Cardiac fibroblast (primary cell): ENCODE measurements at regions not wholly inside any gene's neighbourhood (a gene's known extent, or its start where the extent isn't known, plus 50 kb on each side); places are given as distances from the start of the nearest gene placed in this dataset.

Experiments
- DNase-seq, 2 donors: peaks; one replicate each; pipeline versions ENCODE4 v3.0.0 to v3.0.0-alpha.2; 2010; ENCODE audit warnings: low read depth in 2 of 2
- H3K4me3 ChIP-seq, 2 donors: replicated peaks in 1 of 2; 1 replicate in 1 of 2; 2 replicates in 1 of 2; pipeline ENCODE4 v1.5.1; 2011; ENCODE audit warnings: low read depth in 2 of 2, low read length in 2 of 2, mild to moderate bottlenecking in 2 of 2, moderate library complexity in 1 of 2
- TF ChIP-seq, protein P1 (sequence below): IDR thresholded peaks from one replicate; pipeline ENCODE4 v1.5.1; 2011; ENCODE audit warnings: low read depth, mild to moderate bottlenecking, low read length, inconsistent platforms

DNA sequence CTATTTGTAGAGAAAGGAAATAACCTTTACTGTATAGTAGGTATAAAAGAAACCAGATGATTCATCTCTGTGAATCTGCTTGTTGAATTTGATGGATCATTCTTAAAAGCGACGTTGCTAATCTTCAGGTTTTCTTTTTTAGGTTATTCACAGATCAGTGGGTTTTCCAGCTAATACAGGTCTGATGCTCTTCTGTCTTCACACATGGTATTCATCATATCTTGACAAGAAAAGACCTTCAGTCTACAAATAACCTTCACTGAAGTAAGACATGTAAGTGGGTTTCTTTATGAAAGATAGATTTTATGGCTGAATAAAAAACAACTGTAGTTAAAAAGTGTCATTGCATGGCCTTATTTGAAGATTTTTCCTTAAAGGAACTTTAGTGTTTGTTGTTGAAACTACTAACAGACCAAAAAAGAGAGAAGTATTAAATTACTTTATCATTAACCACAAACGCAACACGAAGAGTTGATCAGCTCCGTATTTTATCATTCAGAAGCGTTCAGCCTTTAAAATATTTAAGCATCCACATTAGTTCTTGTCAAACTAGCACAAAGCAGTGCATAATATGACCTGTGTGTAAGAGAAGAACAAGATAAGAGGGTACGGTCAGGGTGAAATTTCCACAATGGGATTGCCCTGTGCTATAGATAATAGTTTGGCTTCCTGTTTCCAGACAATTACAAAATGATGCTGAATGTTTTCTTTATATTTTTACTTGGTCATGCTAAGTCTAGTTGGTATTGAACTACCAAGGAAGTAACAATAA, 299.5 kb downstream of the MZT1 start:
- DNase-seq: no peak
- H3K4me3 ChIP-seq: no peak overlapping the region
- TF ChIP-seq, protein P1, sequence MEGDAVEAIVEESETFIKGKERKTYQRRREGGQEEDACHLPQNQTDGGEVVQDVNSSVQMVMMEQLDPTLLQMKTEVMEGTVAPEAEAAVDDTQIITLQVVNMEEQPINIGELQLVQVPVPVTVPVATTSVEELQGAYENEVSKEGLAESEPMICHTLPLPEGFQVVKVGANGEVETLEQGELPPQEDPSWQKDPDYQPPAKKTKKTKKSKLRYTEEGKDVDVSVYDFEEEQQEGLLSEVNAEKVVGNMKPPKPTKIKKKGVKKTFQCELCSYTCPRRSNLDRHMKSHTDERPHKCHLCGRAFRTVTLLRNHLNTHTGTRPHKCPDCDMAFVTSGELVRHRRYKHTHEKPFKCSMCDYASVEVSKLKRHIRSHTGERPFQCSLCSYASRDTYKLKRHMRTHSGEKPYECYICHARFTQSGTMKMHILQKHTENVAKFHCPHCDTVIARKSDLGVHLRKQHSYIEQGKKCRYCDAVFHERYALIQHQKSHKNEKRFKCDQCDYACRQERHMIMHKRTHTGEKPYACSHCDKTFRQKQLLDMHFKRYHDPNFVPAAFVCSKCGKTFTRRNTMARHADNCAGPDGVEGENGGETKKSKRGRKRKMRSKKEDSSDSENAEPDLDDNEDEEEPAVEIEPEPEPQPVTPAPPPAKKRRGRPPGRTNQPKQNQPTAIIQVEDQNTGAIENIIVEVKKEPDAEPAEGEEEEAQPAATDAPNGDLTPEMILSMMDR: no peak

DNA sequence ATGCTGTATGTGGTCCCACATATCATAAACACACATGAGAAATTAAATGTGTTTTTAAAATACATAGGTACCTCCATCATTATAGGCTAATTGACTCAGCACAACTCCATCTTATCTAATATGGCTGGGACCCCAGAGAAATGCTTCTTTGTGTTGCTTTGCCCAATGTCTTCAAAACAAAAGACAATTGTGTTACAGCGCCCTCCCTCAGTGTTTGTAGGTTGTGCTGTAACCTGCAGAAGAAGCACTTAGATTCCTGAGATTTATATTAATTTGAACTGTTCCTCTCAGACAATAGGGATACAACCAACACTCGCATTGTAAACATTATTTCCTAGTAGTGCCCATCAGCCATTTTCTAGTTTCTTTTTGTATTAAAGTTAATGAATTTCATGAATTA, 303.4 kb downstream of the MZT1 start:
- TF ChIP-seq, protein P1: no peak
- H3K4me3 ChIP-seq: no peak overlapping the region
- DNase-seq: no peak

DNA sequence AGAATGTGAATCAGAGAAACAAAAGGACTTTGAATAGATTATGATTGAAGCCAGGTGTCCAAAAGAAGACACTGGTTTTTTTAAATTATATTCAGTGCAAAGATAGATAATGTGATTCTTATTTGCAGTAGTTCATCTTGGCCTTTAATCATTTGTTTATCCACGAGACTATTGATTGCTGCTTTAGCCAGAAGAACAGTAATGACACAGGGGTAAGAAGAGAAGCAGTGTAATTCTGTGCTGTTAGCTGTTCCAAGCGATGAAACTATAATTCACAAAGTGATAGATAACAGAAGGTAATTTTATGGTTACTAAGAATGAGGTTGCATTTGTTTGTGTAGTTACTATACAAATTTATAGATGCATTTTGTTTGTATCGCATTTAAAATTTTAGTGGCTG, 311.6 kb downstream of the MZT1 start:
- TF ChIP-seq, protein P1: no peak
- no peak overlapping the region for H3K4me3 ChIP-seq
- DNase-seq: no peak

GRCh38 chr13:72412481-72412880, 314.9 kb downstream of the MZT1 start:
- H3K4me3 ChIP-seq: no peak overlapping the region
- TF ChIP-seq, protein P1: no peak
- DNase-seq: no peak

DNA sequence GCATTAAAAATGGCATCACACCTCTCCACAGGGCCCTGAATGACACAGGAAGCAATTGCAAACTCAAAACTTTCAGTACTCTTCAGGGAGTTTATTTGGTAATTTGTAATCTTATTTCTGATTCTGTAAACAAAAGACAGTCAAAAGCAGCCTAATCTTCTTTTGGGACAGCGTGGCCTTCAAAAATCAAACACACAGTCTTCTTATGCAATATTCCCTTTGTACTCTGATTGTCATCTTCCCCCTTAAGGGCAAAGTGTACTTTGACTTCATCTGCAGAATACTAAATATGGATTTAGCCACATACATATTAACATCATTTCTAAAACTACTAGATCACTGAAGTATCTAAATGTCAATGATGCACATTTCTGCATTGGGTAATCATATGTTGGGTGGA, 322.0 kb downstream of the MZT1 start:
- TF ChIP-seq, protein P1: no peak
- no peak for DNase-seq
- H3K4me3 ChIP-seq: no peak overlapping the region

GRCh38 chr13:72403396-72404010, 323.9 kb downstream of the MZT1 start:
- peak in 1 of 2 donors; percentile 14 for DNase-seq
- TF ChIP-seq, protein P1: no peak
- H3K4me3 ChIP-seq: no peak overlapping the region
